ENCODE measurements at regions not wholly inside any gene's neighbourhood (a gene's known extent, or its start where the extent isn't known, plus 50 kb on each side); places are given as distances from the start of the nearest gene placed in this dataset.

DNA sequence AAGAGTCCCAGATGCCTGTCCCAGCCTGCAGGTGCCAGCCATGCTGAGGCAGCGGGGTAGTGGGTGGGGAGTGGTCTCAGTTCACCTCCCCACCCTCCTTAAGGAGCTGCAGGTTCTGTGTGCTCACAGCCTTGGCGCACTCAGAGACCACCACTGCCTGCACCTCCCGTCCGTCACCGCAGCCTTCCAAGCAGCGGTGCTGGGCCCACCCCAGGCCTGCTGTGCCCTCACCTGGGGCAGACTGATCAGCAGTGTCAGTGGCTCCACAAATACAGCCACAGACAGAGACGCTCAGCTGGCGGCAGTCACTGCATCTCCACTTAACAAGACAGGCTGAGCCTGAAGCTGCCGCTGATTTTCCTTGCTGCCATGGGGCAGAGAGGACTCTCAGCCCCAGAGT, 120.2 kb downstream of the RFLNA start:
- TF ChIP-seq CTCF (IDR thresholded peaks at IDR 0.05; ENCODE audit: low read length) (no peak), EZH2 (optimal IDR thresholded peaks at IDR 0.05; ENCODE audit: low read depth, low read length) (no peak)
